OCI-LY7 (cell line): ENCODE measurements at regions not wholly inside any gene's neighbourhood (a gene's known extent, or its start where the extent isn't known, plus 50 kb on each side); places are given as distances from the start of the nearest gene placed in this dataset.

Experiments used
- EZH2phosphoT487 ChIP-seq: fragments of 200-600 bp; sonication (generic); IDR thresholded peaks from 2 replicates; pipeline ENCODE4 v1.6.1; 2018; ENCODE audit warnings: low read depth, borderline replicate concordance, mild to moderate bottlenecking, mixed run types, antibody characterized with exemption, low read length, moderate library complexity, mixed read lengths
- TF ChIP-seq, protein P1 (sequence below): fragments of 200-600 bp; sonication (generic); conservative IDR thresholded peaks from 2 replicates; pipeline ENCODE4 v1.5.1; 2014; ENCODE audit warnings: mild to moderate bottlenecking, antibody characterized with exemption, low read length, moderate library complexity, mixed read lengths

GRCh38 chr2:4168834-4169233, 465.5 kb downstream of the DCDC2C start:
- TF ChIP-seq, protein P1, sequence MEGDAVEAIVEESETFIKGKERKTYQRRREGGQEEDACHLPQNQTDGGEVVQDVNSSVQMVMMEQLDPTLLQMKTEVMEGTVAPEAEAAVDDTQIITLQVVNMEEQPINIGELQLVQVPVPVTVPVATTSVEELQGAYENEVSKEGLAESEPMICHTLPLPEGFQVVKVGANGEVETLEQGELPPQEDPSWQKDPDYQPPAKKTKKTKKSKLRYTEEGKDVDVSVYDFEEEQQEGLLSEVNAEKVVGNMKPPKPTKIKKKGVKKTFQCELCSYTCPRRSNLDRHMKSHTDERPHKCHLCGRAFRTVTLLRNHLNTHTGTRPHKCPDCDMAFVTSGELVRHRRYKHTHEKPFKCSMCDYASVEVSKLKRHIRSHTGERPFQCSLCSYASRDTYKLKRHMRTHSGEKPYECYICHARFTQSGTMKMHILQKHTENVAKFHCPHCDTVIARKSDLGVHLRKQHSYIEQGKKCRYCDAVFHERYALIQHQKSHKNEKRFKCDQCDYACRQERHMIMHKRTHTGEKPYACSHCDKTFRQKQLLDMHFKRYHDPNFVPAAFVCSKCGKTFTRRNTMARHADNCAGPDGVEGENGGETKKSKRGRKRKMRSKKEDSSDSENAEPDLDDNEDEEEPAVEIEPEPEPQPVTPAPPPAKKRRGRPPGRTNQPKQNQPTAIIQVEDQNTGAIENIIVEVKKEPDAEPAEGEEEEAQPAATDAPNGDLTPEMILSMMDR, result no peak
- TF ChIP-seq EZH2phosphoT487, result no peak
